ENCODE measurements at regions not wholly inside any gene's neighbourhood (a gene's known extent, or its start where the extent isn't known, plus 50 kb on each side); places are given as distances from the start of the nearest gene placed in this dataset.

DNA sequence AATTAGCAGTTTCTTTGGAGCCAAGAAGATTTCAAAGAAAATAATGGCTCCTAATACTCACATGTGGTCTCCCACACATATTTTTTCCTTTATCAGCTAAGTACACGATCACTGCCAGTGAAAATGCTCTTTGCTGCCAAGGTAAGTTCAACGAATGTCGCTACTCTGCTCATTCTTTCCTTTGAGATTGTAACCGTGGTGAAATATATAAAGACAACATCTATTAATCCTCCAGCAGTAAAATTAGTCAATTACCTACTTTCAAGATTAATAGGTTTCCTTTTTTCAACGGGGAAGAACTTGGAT is 672.2 kb downstream of the GATA3 start:
- TF ChIP-seq POLR2A (IDR thresholded peaks at IDR 0.05; ENCODE audit: low read length) = no peak
- TF ChIP-seq GATA1 (IDR thresholded peaks at IDR 0.05; ENCODE audit: low read depth, low read length) = no peak
